ENCODE measurements at regions not wholly inside any gene's neighbourhood (a gene's known extent, or its start where the extent isn't known, plus 50 kb on each side); places are given as distances from the start of the nearest gene placed in this dataset.

GRCh38 chr6:143595251-143596036 lies 82.3 kb upstream of the PHACTR2 start:
- TF ChIP-seq CTCF (conservative IDR thresholded peaks at IDR 0.05): no peak
- Histone ChIP-seq H3K4me3 (ENCODE audit: low read length) (no peak overlapping the region), H3K36me3 (ENCODE audit: control insufficient read depth, insufficient read depth, low read length) (no peaks in the 10 kb centered on the region), H3K4me1 (ENCODE audit: control insufficient read depth, insufficient read depth, low read length) (peaks cover 8% of the 10 kb centered on the region), H3K27me3 (ENCODE audit: control insufficient read depth, insufficient read depth, low read length, poor library complexity, severe bottlenecking) (no peaks in the 10 kb centered on the region), H3K9ac (ENCODE audit: extremely low read depth, low read length, poor library complexity, severe bottlenecking) (no peak overlapping the region), H3K27ac (ENCODE audit: low read depth, low read length) (no peak overlapping the region), H3K9me3 (ENCODE audit: control insufficient read depth, low read length) (no peaks in the 10 kb centered on the region)
- Mint-ChIP-seq H3K27me3 (ENCODE audit: insufficient read depth) (no peaks in the 10 kb centered on the region), H3K4me1 (peaks cover 52% of the 10 kb centered on the region), H3K36me3 (ENCODE audit: low read depth) (peaks cover 2% of the 10 kb centered on the region), H3K4me3 (no peak overlapping the region), H3K27ac (no peak overlapping the region), H3K9me3 (no peaks in the 10 kb centered on the region)
- DNase-seq: no peak
- 50 to 72% methylated on average over 2 to 3 of the region's 5 CpGs for WGBS, 2 experiments (ENCODE audit: insufficient coverage in 1 of 2, insufficient read length in 1 of 2)

- Mint-ChIP-seq H3K4me3 (no peak overlapping the region), H3K9me3 (no peaks in the 10 kb centered on the region), H3K27me3 (ENCODE audit: insufficient read depth) (no peaks in the 10 kb centered on the region), H3K27ac (no peak overlapping the region), H3K4me1 (peaks cover 51% of the 10 kb centered on the region), H3K36me3 (ENCODE audit: low read depth) (peaks cover 2% of the 10 kb centered on the region)
- Histone ChIP-seq H3K9me3 (ENCODE audit: control insufficient read depth, low read length) (no peaks in the 10 kb centered on the region), H3K36me3 (ENCODE audit: control insufficient read depth, insufficient read depth, low read length) (no peaks in the 10 kb centered on the region), H3K9ac (ENCODE audit: extremely low read depth, low read length, poor library complexity, severe bottlenecking) (no peak overlapping the region), H3K27ac (ENCODE audit: low read depth, low read length) (no peak overlapping the region), H3K4me1 (ENCODE audit: control insufficient read depth, insufficient read depth, low read length) (peaks cover 8% of the 10 kb centered on the region), H3K4me3 (ENCODE audit: low read length) (no peak overlapping the region), H3K27me3 (ENCODE audit: control insufficient read depth, insufficient read depth, low read length, poor library complexity, severe bottlenecking) (no peaks in the 10 kb centered on the region)
- no peak for DNase-seq
- WGBS, 2 experiments (ENCODE audit: insufficient coverage in 1 of 2, insufficient read length in 1 of 2): 95 to 97% methylated on average over 4 of the region's 4 CpGs
- TF ChIP-seq CTCF (conservative IDR thresholded peaks at IDR 0.05): no peak
Measured at GRCh38 chr6:143594647-143595046, 83.1 kb upstream of the PHACTR2 start.

GRCh38 chr6:143592335-143592734 lies 80.8 kb upstream of the FUCA2 start:
- DNase-seq: peak; percentile 77
- Mint-ChIP-seq H3K27ac (no peak overlapping the region), H3K36me3 (ENCODE audit: low read depth) (peaks cover 2% of the 10 kb centered on the region), H3K4me1 (peaks cover 33% of the 10 kb centered on the region), H3K9me3 (no peaks in the 10 kb centered on the region), H3K4me3 (no peak overlapping the region), H3K27me3 (ENCODE audit: insufficient read depth) (no peaks in the 10 kb centered on the region)
- WGBS, 2 experiments (ENCODE audit: insufficient coverage in 1 of 2, insufficient read length in 1 of 2): 87 to 91% methylated on average over 6 of the region's 6 CpGs
- no peaks in the 10 kb centered on the region for H3K27me3 ChIP-seq (ENCODE audit: control insufficient read depth, insufficient read depth, low read length, poor library complexity, severe bottlenecking)
- peaks cover 2% of the 10 kb centered on the region for H3K4me1 ChIP-seq (ENCODE audit: control insufficient read depth, insufficient read depth, low read length)
- no peak overlapping the region for H3K4me3 ChIP-seq (ENCODE audit: low read length)
- no peak overlapping the region for H3K9ac ChIP-seq (ENCODE audit: extremely low read depth, low read length, poor library complexity, severe bottlenecking)
- no peak overlapping the region for H3K27ac ChIP-seq (ENCODE audit: low read depth, low read length)
- TF ChIP-seq CTCF (conservative IDR thresholded peaks at IDR 0.05): peak; percentile 78
- no peaks in the 10 kb centered on the region for H3K36me3 ChIP-seq (ENCODE audit: control insufficient read depth, insufficient read depth, low read length)
- peaks cover 9% of the 10 kb centered on the region for H3K9me3 ChIP-seq (ENCODE audit: control insufficient read depth, low read length)
